Uterus (tissue), 3 donors: ENCODE measurements at regions not wholly inside any gene's neighbourhood (a gene's known extent, or its start where the extent isn't known, plus 50 kb on each side); places are given as distances from the start of the nearest gene placed in this dataset.

Experiments
- DNase-seq, 2 donors: peaks; one replicate each; pipeline ENCODE4 v3.0.0-alpha.2; 2019 to 2020
- H3K27ac ChIP-seq, 2 donors: fragments of 200-600 bp; sonication (generic); 1 replicate in 1 of 2; 2 replicates in 1 of 2; pipeline ENCODE4 v1.5.1; 2016 to 2018
- H3K27me3 ChIP-seq, 2 donors: fragments of 200-600 bp; sonication (generic); one replicate each; pipeline ENCODE4 v1.5.1; 2018 to 2019; ENCODE audit warnings: control low read depth in 1 of 2
- H3K36me3 ChIP-seq, 2 donors: fragments of 200-600 bp; sonication (generic); one replicate each; pipeline ENCODE4 v1.5.1; 2019; ENCODE audit warnings: control low read depth in 1 of 2
- H3K4me1 ChIP-seq, 2 donors: fragments of 200-600 bp; sonication (generic); one replicate each; pipeline ENCODE4 v1.5.1; 2018 to 2019; ENCODE audit warnings: control low read depth in 1 of 2
- H3K4me3 ChIP-seq, 2 donors: fragments of 200-600 bp; sonication (generic); 1 replicate in 1 of 2; 2 replicates in 1 of 2; pipeline ENCODE4 v1.5.1; 2018 to 2019; ENCODE audit warnings: mild to moderate bottlenecking in 1 of 2
- H3K9me3 ChIP-seq, 2 donors: fragments of 200-600 bp; sonication (generic); one replicate each; pipeline ENCODE4 v1.5.1; 2019; ENCODE audit warnings: control low read depth in 1 of 2
- CTCF ChIP-seq, 4 experiments: fragments of 200-600 bp in 2 of 4; fragments of 450-650 bp in 2 of 4; sonication (generic) in 2 of 4; IDR thresholded peaks; one replicate each; pipeline ENCODE4 v1.5.1; 2016 to 2019; ENCODE audit warnings: antibody characterized with exemption in 4 of 4, mild to moderate bottlenecking in 2 of 4, moderate library complexity in 1 of 4
- POLR2A ChIP-seq, 2 donors: fragments of 450-650 bp; IDR thresholded peaks; one replicate each; pipeline ENCODE4 v1.6.1; 2016; ENCODE audit warnings: antibody characterized with exemption in 2 of 2, mild to moderate bottlenecking in 1 of 2, moderate library complexity in 1 of 2
- intact Hi-C: fragments of 100-400 bp; cut with DNase I; formaldehyde crosslinking; loops from one replicate; pipeline ENCODE4 v1.15.1; 2023; ENCODE audit warnings: low total_unique reads
- donor health status: DM: yes; HTN: yes; CAD: no.

- no peak for TF ChIP-seq CTCF (IDR thresholded peaks at IDR 0.05)
- TF ChIP-seq POLR2A (IDR thresholded peaks at IDR 0.05): no peak
- H3K36me3 ChIP-seq: no peaks in the 10 kb centered on the region
- no peaks in the 10 kb centered on the region for H3K27me3 ChIP-seq
- no peak overlapping the region for H3K4me3 ChIP-seq
- H3K9me3 ChIP-seq: no peaks in the 10 kb centered on the region
- intact Hi-C loops: no loop called here
- no peak for DNase-seq
- H3K27ac ChIP-seq: no peak overlapping the region
- H3K4me1 ChIP-seq: no peaks in the 10 kb centered on the region
These were observed 1446.2 kb downstream of the MAT2B start for GRCh38 chr5:164951570-164951969.

- no peak overlapping the region for H3K4me3 ChIP-seq
- TF ChIP-seq POLR2A (IDR thresholded peaks at IDR 0.05): no peak
- TF ChIP-seq CTCF (IDR thresholded peaks at IDR 0.05): no peak
- no peaks in the 10 kb centered on the region for H3K9me3 ChIP-seq
- H3K36me3 ChIP-seq: no peaks in the 10 kb centered on the region
- intact Hi-C loops: no loop called here
- H3K27me3 ChIP-seq: no peaks in the 10 kb centered on the region
- no peak overlapping the region for H3K27ac ChIP-seq
- H3K4me1 ChIP-seq: no peaks in the 10 kb centered on the region
- DNase-seq: no peak
These were observed 1453.3 kb downstream of the MAT2B start for GRCh38 chr5:164958688-164959087.

- no peak for TF ChIP-seq POLR2A (IDR thresholded peaks at IDR 0.05)
- TF ChIP-seq CTCF (IDR thresholded peaks at IDR 0.05): no peak
- H3K9me3 ChIP-seq: no peaks in the 10 kb centered on the region
- H3K27ac ChIP-seq: no peak overlapping the region
- intact Hi-C loops: no loop called here
- H3K4me1 ChIP-seq: no peaks in the 10 kb centered on the region
- no peak for DNase-seq
- no peaks in the 10 kb centered on the region for H3K27me3 ChIP-seq
- H3K36me3 ChIP-seq: no peaks in the 10 kb centered on the region
- no peak overlapping the region for H3K4me3 ChIP-seq
These were observed 1454.3 kb downstream of the MAT2B start for GRCh38 chr5:164959761-164960160.

GRCh38 chr5:164962329-164962961 lies 1457.0 kb downstream of the MAT2B start:
- TF ChIP-seq POLR2A (IDR thresholded peaks at IDR 0.05) (no peak), CTCF (IDR thresholded peaks at IDR 0.05) (no peak)
- no peak overlapping the region for H3K27ac ChIP-seq
- no peaks in the 10 kb centered on the region for H3K4me1 ChIP-seq
- no peak for DNase-seq
- H3K9me3 ChIP-seq: no peaks in the 10 kb centered on the region
- no peaks in the 10 kb centered on the region for H3K36me3 ChIP-seq
- no peaks in the 10 kb centered on the region for H3K27me3 ChIP-seq
- no peak overlapping the region for H3K4me3 ChIP-seq
- intact Hi-C loops: no loop called here

GRCh38 chr5:164966611-164967010 lies 1461.2 kb downstream of the MAT2B start:
- Histone ChIP-seq H3K4me3 (no peak overlapping the region), H3K27me3 (no peaks in the 10 kb centered on the region), H3K4me1 (no peaks in the 10 kb centered on the region), H3K9me3 (no peaks in the 10 kb centered on the region), H3K36me3 (no peaks in the 10 kb centered on the region), H3K27ac (no peak overlapping the region)
- DNase-seq: no peak
- no peak for TF ChIP-seq POLR2A (IDR thresholded peaks at IDR 0.05)
- no peak for TF ChIP-seq CTCF (IDR thresholded peaks at IDR 0.05)
- intact Hi-C loops: no loop called here
